22Rv1 (cell line): ENCODE measurements at regions not wholly inside any gene's neighbourhood (a gene's known extent, or its start where the extent isn't known, plus 50 kb on each side); places are given as distances from the start of the nearest gene placed in this dataset.

Experiments
- CTCF ChIP-seq: fragments of 450-650 bp; IDR thresholded peaks from 2 replicates; pipeline ENCODE4 v1.5.1; 2017; ENCODE audit warnings: mild to moderate bottlenecking
- ZFX ChIP-seq: fragments of 450-650 bp; IDR thresholded peaks from 2 replicates; pipeline ENCODE4 v1.6.1; 2017; ENCODE audit warnings: antibody characterized with exemption, borderline replicate concordance

DNA sequence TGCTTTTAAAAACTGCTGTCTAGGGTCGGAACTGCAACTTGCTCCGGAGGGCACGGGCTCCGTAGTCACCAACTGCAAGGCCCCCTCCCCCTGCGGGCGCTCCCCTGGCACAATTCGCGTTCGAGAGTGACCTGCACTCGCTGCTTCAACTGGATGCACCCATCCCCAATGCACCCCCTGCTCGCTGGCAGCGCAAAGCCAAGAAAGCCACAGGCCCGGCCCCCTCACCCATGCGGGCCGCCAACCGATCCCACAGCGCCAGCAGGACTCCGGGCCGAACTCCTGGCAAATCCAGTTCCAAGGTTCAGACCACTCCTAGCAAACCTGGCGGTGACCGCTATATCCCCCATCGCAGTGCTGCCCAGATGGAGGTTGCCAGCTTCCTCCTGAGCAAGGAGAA lies 64.2 kb upstream of the GAS1 start:
- TF ChIP-seq CTCF (no peak), ZFX (no peak)
